GM23338 (cell line): ENCODE measurements at regions not wholly inside any gene's neighbourhood (a gene's known extent, or its start where the extent isn't known, plus 50 kb on each side); places are given as distances from the start of the nearest gene placed in this dataset.

Experiments used
- CREB1 ChIP-seq: fragments of 250-450 bp; sonication (Bioruptor Pico); IDR thresholded peaks from 2 replicates; pipeline ENCODE4 v1.5.0; 2020; ENCODE audit warnings: low read depth, mild to moderate bottlenecking, moderate library complexity
- CTCF ChIP-seq, 2 experiments: fragments of 200-600 bp in 1 of 2; sonication (generic) in 1 of 2; conservative IDR thresholded peaks; 2 replicates each; pipeline versions ENCODE4 v1.5.1 to v1.6.1; 2016 to 2017; ENCODE audit warnings: antibody characterized with exemption in 2 of 2, low read depth in 2 of 2, mild to moderate bottlenecking in 2 of 2, moderate library complexity in 1 of 2
- EZH2 ChIP-seq: fragments of 200-600 bp; sonication (generic); IDR thresholded peaks from one replicate; pipeline ENCODE4 v1.8.0; 2017; ENCODE audit warnings: antibody characterized with exemption, mild to moderate bottlenecking, low read depth; ENCODE audit not compliant: unreplicated experiment
- POLR2AphosphoS5 ChIP-seq: IDR thresholded peaks from 2 replicates; pipeline ENCODE4 v1.6.1; 2016; ENCODE audit warnings: antibody characterized with exemption, low read depth
- ZNF331 ChIP-seq: fragments of 250-450 bp; sonication (Bioruptor Pico); IDR thresholded peaks from 2 replicates; pipeline ENCODE4 v1.5.0; 2020; ENCODE audit warnings: low read depth, mild to moderate bottlenecking, moderate library complexity

GRCh38 chr10:118107541-118107940, 60.8 kb upstream of the RAB11FIP2 start:
- no peak for TF ChIP-seq CTCF (conservative IDR thresholded peaks at IDR 0.05; ENCODE audit: low read depth in 2 of 2)
- TF ChIP-seq POLR2AphosphoS5, result no peak
- TF ChIP-seq ZNF331 (CRISPR knock-in tag), result no peak
- no peak for TF ChIP-seq EZH2
- TF ChIP-seq CREB1, result no peak
